Erythroblast (primary cell): ENCODE measurements at regions not wholly inside any gene's neighbourhood (a gene's known extent, or its start where the extent isn't known, plus 50 kb on each side); places are given as distances from the start of the nearest gene placed in this dataset.

ENCODE experiments used
- DNase-seq, 2 experiments: peaks; one replicate each; lab custom pipeline; 2025; lab: John Stamatoyannopoulos, UW
- GATA1 ChIP-seq: IDR thresholded peaks from 2 replicates; pipeline ENCODE4 v1.6.1; 2011; ENCODE audit warnings: low read depth, mild to moderate bottlenecking, control low read depth, low read length, moderate library complexity
- POLR2A ChIP-seq: IDR thresholded peaks from 2 replicates; pipeline ENCODE4 v1.6.1; 2011; ENCODE audit warnings: mild to moderate bottlenecking, low read length

DNA sequence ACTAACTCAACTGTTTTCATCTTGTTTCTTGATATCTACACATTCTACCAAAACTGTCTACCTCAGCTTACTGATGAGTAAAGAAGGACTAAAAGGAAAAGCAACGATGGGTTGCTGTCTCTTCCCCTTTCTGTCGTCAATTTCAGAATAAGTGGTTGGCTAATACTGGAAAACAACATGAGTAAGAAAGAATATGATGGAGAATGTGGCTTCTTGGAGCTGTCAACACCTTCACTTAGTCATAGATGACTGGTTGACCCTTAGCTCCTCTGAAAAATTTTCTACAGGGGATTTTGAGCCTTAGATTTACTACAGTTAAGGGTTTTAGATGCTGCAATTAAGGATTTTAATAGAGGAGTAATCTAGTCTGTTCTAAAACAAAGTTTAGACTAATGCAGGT lies 797.9 kb downstream of the TLE4 start:
- no peak for DNase-seq
- TF ChIP-seq POLR2A, result no peak

DNA sequence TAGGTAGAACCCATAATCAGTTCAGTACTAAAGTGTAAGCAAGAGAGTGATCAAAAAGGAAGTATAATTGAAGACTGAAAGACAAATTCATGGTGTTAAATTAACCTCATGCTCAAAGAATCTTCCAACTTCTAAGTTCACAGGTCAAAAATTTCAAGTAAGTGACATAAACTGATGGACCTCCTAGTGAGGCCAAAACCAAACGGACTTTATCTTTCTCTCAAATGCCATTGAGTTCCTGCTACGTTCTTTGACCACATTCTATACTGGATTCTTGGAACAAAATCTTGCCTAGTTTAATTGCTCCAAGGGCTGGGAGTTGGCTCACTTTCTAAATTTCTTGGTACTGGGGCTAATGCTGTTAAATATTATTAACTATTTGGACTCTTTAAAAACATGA lies 794.9 kb downstream of the TLE4 start:
- TF ChIP-seq GATA1, result no peak
- no peak for TF ChIP-seq POLR2A
- DNase-seq, result no peak

DNA sequence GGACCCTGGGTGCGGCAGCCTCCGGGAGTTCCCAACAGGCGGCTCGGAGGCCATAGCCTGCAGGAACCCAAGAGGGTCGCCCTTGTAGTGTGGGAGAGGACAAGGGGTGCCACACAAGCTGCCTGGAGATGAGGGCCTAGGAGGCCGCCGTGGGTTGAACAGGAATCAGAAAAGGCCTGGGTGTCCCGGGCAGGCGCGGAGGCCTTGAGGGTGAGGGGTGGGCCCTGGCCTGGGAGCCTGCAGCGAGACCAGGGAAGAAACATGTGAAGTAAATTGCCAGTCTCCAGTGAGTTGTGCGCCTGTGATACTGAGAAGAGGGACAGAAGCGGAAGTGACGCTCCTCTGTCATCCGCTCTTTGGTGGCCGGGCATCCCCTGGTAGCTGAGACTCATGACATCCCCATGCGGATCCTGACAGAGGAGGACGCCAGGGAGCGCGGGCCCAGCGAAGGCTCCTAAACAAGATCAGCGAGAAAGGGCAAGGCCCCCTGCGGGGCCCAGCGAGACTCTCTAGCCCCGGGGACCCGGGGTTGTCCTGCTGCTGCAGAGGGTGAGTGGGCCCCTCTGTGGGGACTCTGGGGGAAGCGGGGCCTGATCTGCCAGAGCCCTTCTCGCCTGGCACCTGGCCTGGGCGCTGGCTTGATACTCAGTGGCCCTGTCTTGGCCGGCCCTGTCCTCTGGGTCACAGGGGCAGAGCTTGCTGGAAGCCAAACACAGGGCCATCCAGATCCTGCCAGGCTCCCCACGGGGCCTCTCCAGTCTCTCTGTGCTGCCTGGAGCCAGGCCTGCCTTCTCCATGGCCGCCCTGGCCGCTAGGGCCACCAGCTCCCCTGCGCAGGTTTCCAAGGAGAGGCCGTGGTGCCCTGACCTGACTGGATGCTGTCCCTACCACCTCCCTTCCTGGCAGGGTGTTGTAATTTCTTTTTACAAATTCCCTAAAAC lies 788.4 kb downstream of the TLE4 start:
- DNase-seq, result no peak
- TF ChIP-seq GATA1, result no peak
- no peak for TF ChIP-seq POLR2A

DNA sequence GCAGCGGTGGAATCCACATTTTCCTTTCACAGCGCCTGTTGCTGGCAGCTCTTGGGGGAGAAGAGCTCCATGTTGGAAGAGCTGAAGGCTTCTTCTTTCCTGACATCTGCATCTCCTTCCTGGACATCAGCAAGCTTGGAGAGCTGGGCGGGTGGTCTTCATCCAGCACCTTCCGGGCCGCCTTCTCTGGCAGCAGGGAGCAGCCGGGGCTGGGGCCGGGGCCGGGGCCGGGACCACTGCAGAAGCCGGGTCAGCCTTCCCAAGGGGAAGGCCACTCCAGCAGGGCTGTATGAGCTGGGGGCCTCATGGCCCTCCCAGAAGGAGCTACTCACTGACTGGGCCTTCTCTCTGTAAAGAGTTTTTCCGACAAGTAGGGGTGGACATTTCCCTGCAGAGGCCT lies 787.5 kb downstream of the TLE4 start:
- no peak for TF ChIP-seq POLR2A
- no peak for TF ChIP-seq GATA1
- DNase-seq, result no peak

DNA sequence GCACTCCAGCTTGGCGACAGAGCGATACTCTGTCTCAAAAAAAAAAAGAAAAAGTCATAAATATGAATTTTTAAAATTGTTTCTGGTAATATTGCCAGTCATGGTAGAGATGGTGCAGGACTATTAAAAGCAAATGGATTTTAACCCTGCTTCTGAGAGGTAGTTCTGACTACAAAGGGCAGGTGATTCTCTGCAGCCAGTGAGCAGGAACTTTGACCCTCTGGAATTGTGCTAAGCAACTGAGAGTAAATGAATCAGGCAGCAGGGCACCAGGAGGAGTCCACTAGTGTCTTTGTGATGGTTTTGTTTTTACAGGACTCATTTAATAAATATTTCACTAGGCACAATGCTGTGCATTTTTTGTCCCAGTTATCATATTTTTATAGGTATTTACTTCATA lies 781.2 kb downstream of the TLE4 start:
- no peak for DNase-seq
- TF ChIP-seq GATA1 (no peak), POLR2A (no peak)

DNA sequence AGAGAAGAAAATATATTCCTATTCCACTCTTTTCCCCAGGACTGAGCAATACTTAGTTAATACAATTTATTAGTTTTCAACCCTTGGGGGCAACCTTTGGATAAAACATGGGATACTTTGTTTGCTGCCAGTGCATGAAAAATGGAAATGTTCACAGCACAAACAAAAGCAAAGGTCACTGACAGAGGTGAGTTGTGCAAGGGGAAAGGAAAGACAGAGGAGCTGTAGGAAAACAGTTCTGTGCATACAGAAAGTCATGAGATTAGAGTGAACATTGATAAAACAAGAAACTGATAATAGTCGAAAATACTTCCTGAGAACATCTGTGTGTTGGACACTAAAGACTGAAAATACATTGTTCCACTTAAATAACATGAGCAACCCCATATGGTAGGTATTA lies 779.8 kb downstream of the TLE4 start:
- DNase-seq, result no peak
- TF ChIP-seq POLR2A, result no peak
- TF ChIP-seq GATA1, result no peak

DNA sequence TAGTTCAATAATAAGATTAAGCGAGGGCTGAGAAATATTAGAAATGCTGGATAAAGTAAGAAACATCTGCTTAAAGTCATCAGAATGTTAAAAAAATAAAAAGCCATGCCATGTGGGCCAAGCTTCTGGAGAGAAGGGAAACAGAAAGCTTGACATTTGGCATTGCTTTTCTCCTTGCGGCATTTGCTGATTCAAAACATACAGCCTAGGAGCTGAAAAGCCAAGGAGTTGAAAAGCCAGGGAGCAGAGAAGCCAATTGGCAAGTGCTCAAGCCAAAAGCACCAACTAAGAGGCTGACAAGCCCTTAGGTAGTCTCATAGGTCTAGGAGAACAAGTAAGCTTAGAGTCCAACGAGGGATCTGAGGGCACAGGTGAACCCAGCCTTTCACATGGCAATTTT lies 754.3 kb downstream of the TLE4 start:
- TF ChIP-seq POLR2A (no peak), GATA1 (no peak)
- DNase-seq, result no peak

DNA sequence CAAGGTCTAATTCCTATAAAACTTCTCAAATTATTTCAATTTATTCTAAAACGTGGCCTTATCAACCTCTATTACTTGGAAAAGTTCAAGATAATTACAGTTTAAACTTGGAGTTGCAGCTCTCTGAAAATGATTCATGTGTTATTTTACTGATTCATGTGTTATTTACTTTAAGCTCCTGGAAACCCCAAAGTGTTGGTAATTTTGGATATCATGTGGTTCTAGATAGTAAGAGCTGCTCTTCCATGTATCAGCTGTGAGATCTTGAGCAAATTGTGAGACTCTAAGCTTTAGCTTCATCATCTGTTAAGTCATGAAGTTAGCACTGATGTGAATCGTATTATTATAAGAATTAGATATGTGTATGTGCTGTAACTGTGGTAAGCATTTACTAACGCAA lies 749.2 kb downstream of the TLE4 start:
- no peak for TF ChIP-seq GATA1
- TF ChIP-seq POLR2A, result no peak
- no peak for DNase-seq

DNA sequence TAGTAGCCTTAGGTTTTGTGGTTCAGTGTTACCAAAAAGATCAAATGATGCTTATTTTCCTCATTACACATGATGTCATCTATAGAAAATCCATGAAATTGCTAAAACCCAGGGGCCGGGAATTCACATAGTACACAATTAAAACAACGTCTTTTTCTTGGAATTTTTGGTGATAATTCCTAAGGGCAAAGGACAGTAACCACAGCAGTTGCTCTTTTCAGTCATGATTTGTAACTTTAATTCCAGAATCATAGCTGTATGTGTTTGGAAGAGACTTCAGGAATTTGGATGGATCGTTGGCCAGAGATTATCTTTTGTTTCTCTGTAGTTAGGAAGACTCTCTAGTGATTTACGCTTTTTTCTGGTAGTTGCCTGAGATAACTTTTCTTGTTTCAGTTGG lies 748.7 kb downstream of the TLE4 start:
- TF ChIP-seq GATA1, result no peak
- TF ChIP-seq POLR2A, result no peak
- DNase-seq, result no peak

DNA sequence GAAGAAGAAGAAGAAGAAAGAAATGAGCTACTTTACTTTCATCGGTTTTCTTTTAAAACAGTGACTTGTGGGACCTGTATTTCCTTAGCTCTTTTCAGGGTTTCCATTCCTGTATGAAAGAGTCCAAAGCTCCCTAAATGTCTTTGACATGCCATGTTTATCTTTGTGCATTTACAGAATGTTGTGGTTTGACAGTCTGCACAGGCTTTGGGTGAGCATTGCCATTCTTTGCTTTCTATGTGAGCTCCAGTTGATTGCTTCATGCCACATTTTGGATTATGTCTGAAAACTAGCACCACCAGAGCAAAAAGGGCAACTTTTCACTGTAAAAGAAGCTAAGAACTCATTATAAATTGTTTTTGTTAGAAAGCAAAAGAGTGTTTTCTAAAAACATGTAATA lies 733.4 kb downstream of the TLE4 start:
- TF ChIP-seq POLR2A, result no peak
- no peak for TF ChIP-seq GATA1
- DNase-seq, result no peak

DNA sequence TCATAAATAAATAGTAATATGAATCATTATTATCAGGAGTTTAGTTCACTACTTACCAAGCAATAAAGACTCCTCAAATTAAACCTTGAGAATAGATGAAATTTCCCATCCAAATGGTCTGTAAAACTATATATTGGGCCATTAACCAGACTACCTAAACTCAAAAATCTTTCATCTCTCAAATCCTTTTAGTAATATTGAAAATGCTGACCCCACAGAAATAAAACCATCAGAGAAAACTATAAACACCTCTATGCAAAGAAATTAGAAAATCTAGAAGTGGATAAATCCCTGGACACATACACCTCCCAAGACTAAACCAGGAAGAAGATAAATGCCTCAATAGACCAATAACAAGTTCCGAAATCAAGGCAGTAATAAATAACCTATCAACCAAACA lies 723.2 kb downstream of the TLE4 start:
- no peak for TF ChIP-seq POLR2A
- no peak for TF ChIP-seq GATA1
- DNase-seq, result no peak

DNA sequence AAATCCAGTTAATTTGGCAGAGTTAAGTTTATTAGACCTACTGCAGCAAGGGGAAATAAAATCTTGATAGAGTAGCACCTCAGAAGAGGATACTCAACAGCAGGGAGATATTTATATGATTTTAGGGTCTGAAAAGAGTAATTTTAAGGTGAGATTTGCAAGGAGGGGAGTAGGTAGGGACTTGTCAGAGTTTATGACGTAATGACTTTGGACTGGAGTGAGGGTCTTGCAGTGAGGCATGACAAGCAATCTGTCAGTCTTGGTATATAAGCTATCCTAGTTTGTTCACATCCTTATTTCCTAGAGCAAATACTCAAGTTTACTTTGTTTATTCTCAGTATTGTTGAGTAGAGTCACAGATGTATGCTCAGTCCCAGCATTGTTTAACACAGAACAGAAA lies 722.6 kb downstream of the TLE4 start:
- no peak for DNase-seq
- TF ChIP-seq GATA1 (no peak), POLR2A (no peak)

DNA sequence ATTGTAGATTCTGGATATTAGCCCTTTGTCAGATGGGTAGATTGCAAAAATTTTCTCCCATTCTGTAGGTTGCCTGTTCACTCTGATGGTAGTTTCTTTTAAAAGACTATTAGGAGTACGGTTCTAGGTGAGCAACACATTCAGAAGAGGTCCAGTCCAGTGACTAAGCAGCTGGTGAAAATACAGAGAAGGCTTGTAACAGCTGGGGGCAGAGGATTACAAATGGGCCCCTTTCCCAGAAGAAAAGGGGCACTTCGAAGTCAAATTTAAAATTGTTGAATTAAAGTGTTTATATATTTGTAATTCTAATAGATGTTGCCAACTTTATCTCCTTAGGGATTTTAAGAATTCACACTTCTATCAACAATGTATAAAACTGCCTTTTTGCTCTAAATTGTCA lies 720.5 kb downstream of the TLE4 start:
- no peak for DNase-seq
- TF ChIP-seq GATA1, result no peak
- no peak for TF ChIP-seq POLR2A

DNA sequence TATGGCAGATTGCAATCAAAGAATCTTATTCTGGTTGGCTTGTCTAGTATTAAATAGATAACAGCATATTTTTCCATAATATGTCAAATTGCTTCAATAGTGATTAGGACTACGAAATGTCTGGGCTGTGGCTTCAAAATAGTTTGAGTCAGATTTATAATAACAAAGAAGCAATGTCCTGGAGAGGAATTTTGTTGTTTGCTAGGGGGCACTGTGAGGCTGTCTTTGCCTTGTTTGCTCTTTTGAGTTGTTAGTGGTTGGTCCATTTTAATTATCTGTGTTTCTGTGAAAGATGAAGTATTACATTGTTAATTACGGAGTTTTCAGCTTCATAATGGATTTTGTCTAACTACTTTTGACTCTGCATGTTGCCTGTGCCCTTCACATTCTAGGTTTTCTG lies 713.6 kb downstream of the TLE4 start:
- TF ChIP-seq GATA1 (no peak), POLR2A (no peak)
- no peak for DNase-seq

DNA sequence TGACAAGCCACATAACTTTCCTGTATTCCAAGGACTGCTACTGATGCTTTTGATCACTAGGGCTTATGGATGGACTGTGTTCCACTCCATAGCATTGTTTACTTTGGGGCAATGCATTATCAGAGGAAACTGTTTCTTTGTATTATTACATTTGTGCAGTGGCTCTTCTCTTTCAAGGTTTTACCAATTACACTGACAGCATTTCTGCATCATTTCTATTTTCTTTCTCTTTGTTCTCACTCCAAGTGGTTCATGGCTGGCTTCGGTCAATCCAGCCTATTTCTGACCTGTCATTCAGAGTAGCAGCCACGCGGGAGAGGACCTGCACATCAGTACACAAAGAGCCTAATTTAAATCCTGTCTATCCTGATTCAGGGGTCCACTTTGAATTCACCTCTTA lies 711.0 kb downstream of the TLE4 start:
- TF ChIP-seq GATA1, result no peak
- TF ChIP-seq POLR2A, result no peak
- DNase-seq, result no peak

DNA sequence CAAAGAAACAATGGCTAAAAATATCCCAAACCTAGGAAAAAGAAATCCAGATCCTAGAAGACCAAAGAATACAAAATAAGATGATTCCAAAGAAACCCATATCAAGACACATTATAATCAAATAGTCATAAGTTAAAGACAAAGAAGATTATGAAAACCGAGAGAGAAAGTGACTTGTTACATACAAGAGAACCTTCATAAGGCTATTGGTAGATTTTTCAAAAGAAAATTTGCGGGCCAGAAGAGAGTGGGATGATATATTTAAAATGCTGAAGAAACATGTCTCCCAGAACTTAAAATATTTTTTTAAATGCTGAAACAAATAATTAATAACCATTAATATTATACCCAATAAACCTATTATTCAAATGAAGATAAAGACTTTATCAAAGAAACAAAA lies 687.3 kb downstream of the TLE4 start:
- TF ChIP-seq POLR2A (no peak), GATA1 (no peak)
- no peak for DNase-seq

DNA sequence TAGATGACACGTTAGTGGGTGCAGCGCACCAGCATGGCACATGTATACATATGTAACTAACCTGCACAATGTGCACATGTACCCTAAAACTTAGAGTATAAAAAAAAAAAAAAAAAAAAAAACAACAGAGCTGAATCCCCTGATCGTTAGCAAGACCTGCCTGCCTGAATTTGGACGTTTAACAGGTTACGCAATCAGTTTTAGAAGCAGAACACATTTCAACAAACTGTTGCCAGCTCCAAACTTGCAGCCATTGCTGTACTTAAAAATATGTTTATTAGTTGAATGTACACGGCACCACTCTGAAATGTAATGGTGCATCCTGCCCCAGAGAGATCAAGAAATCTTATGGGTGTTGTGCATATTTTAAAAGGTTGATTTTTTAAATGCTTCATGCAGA lies 680.0 kb downstream of the TLE4 start:
- no peak for TF ChIP-seq GATA1
- no peak for TF ChIP-seq POLR2A
- no peak for DNase-seq
